CD14-positive monocyte (primary cell): ENCODE measurements at regions not wholly inside any gene's neighbourhood (a gene's known extent, or its start where the extent isn't known, plus 50 kb on each side); places are given as distances from the start of the nearest gene placed in this dataset.

Source experiments
- DNase-seq, 3 donors: peaks; one replicate each; pipeline ENCODE4 v3.0.0-alpha.2; 2011 to 2022
- H2AFZ ChIP-seq: 2 replicates; pipeline ENCODE4 v1.6.0; 2012; ENCODE audit warnings: mild to moderate bottlenecking, low read depth, low read length, inconsistent platforms; ENCODE audit not compliant: insufficient read depth, poor library complexity, severe bottlenecking
- H3K27ac ChIP-seq, 2 donors: 1 replicate in 1 of 2; 2 replicates in 1 of 2; pipeline ENCODE4 v1.5.1; 2012 to 2013; ENCODE audit warnings: low read length in 2 of 2, control low read depth in 1 of 2, inconsistent platforms in 1 of 2, low read depth in 1 of 2, mild to moderate bottlenecking in 1 of 2
- H3K27me3 ChIP-seq, 2 donors: one replicate each; pipeline versions ENCODE4 v1.6.0 to v1.6.1; 2011 to 2013; ENCODE audit warnings: low read length in 2 of 2; ENCODE audit not compliant: control insufficient read depth in 2 of 2, insufficient read depth in 2 of 2
- H3K36me3 ChIP-seq, 2 donors: replicated peaks in 1 of 2; 1 replicate in 1 of 2; 2 replicates in 1 of 2; pipeline versions ENCODE4 v1.5.1 to v1.6.1; 2012 to 2013; ENCODE audit warnings: low read length in 2 of 2, control low read depth in 1 of 2, inconsistent platforms in 1 of 2, mild to moderate bottlenecking in 1 of 2; ENCODE audit not compliant: insufficient read depth in 2 of 2, control insufficient read depth in 1 of 2
- H3K4me1 ChIP-seq, 2 donors: 1 replicate in 1 of 2; 2 replicates in 1 of 2; pipeline versions ENCODE4 v1.5.1 to v1.6.1; 2012 to 2013; ENCODE audit warnings: low read length in 2 of 2, control low read depth in 1 of 2, inconsistent platforms in 1 of 2, mild to moderate bottlenecking in 1 of 2, moderate library complexity in 1 of 2; ENCODE audit not compliant: insufficient read depth in 2 of 2, control insufficient read depth in 1 of 2
- H3K4me2 ChIP-seq: replicated peaks from 2 replicates; pipeline ENCODE3; 2012; ENCODE audit warnings: low read length, moderate library complexity, mild to moderate bottlenecking; ENCODE audit not compliant: poor library complexity, severe bottlenecking; ENCODE audit errors: extremely low read depth
- H3K4me3 ChIP-seq, 3 experiments: fragments of 200-600 bp in 1 of 3; sonication (generic) in 1 of 3; replicated peaks in 1 of 3; 1 replicate in 2 of 3; 2 replicates in 1 of 3; pipeline ENCODE4 v1.5.1; 2011 to 2013; ENCODE audit warnings: low read length in 3 of 3, mild to moderate bottlenecking in 3 of 3, control low read depth in 2 of 3, low read depth in 2 of 3, inconsistent platforms in 1 of 3, moderate library complexity in 1 of 3
- H3K79me2 ChIP-seq: 2 replicates; pipeline ENCODE4 v1.6.0; 2012; ENCODE audit warnings: mild to moderate bottlenecking, control low read depth, inconsistent platforms, low read length, moderate library complexity; ENCODE audit not compliant: insufficient read depth
- H3K9ac ChIP-seq: 2 replicates; pipeline ENCODE4 v1.6.0; 2017; ENCODE audit warnings: low read length, mild to moderate bottlenecking; ENCODE audit not compliant: insufficient read depth, poor library complexity, severe bottlenecking
- H3K9me3 ChIP-seq, 2 donors: replicated peaks in 1 of 2; 1 replicate in 1 of 2; 2 replicates in 1 of 2; pipeline versions ENCODE4 v1.5.1 to v1.6.1; 2012 to 2013; ENCODE audit warnings: low read length in 2 of 2, control low read depth in 1 of 2; ENCODE audit not compliant: control insufficient read depth in 1 of 2, insufficient read depth in 1 of 2
- H4K20me1 ChIP-seq: 2 replicates; pipeline ENCODE4 v1.6.0; 2012; ENCODE audit warnings: mild to moderate bottlenecking, low read length, control low read depth, moderate library complexity; ENCODE audit not compliant: insufficient read depth
- H3K27ac Mint-ChIP-seq, 7 donors: one replicate each; pipeline ENCODE4 v1.8.0; 2020; ENCODE audit warnings: mild to moderate bottlenecking in 7 of 7, mixed read lengths in 7 of 7, moderate library complexity in 6 of 7, inconsistent platforms in 2 of 7
- H3K27me3 Mint-ChIP-seq, 3 donors: one replicate each; pipeline ENCODE4 v1.8.0; 2021 to 2022; ENCODE audit warnings: low read depth in 3 of 3, mild to moderate bottlenecking in 3 of 3, mixed read lengths in 3 of 3, moderate library complexity in 3 of 3, inconsistent platforms in 1 of 3
- H3K36me3 Mint-ChIP-seq, 2 donors: one replicate each; pipeline ENCODE4 v1.8.0; 2020; ENCODE audit warnings: mixed read lengths in 2 of 2, inconsistent platforms in 1 of 2, mild to moderate bottlenecking in 1 of 2
- H3K4me1 Mint-ChIP-seq: one replicate; pipeline ENCODE4 v1.8.0; 2020; ENCODE audit warnings: mild to moderate bottlenecking, mixed read lengths
- H3K4me3 Mint-ChIP-seq, 2 donors: one replicate each; pipeline ENCODE4 v1.8.0; 2020; ENCODE audit warnings: mild to moderate bottlenecking in 2 of 2, mixed read lengths in 2 of 2, moderate library complexity in 1 of 2
- H3K9me3 Mint-ChIP-seq, 7 donors: one replicate each; pipeline ENCODE4 v1.8.0; 2020 to 2022; ENCODE audit warnings: mixed read lengths in 7 of 7, mild to moderate bottlenecking in 6 of 7, moderate library complexity in 6 of 7, inconsistent platforms in 2 of 7
- CTCF ChIP-seq: fragments of 200-600 bp; IDR thresholded peaks from one replicate; pipeline ENCODE4 v1.8.0; 2022; ENCODE audit warnings: antibody characterized with exemption, mild to moderate bottlenecking
- WGBS: methylation state at CpG from one replicate; pipeline ENCODE4 v1.1.5; 2013; ENCODE audit warnings: missing lambda C conversion rate; ENCODE audit not compliant: insufficient coverage; 5-methylcytosine and 5-hydroxymethylcytosine counted together
- intact Hi-C, 2 donors: fragments of 100-400 bp; cut with micrococcal nuclease; formaldehyde crosslinking; loops; one replicate each; pipeline versions ENCODE4 v1.15.0 to v1.15.1; 2023

- no peaks in the 10 kb centered on the region for H3K36me3 Mint-ChIP-seq
- no peaks in the 10 kb centered on the region for H3K4me1 Mint-ChIP-seq
- H3K27me3 ChIP-seq: no peaks in the 10 kb centered on the region
- H3K9me3 Mint-ChIP-seq: peaks cover 0 to 4% (median 2%) of the 10 kb centered on the region in 7 donors
- no peak overlapping the region for H3K9ac ChIP-seq
- H2AFZ ChIP-seq: no peak overlapping the region
- no peak overlapping the region for H3K4me3 ChIP-seq
- no peak overlapping the region for H3K27ac ChIP-seq
- no peaks in the 10 kb centered on the region for H3K79me2 ChIP-seq
- H3K4me3 Mint-ChIP-seq: no peak overlapping the region
- H3K4me1 ChIP-seq: no peaks in the 10 kb centered on the region
- no peak for TF ChIP-seq CTCF
- H3K27me3 Mint-ChIP-seq: peaks cover 2 to 6% (median 4%) of the 10 kb centered on the region in 3 donors
- no peak for DNase-seq
- WGBS: 100% methylated on average over 1 of the region's 9 CpGs
- no peak overlapping the region for H3K27ac Mint-ChIP-seq
- intact Hi-C loops: no loop called here
- no peaks in the 10 kb centered on the region for H3K9me3 ChIP-seq
- H4K20me1 ChIP-seq: no peaks in the 10 kb centered on the region
- H3K36me3 ChIP-seq: no peaks in the 10 kb centered on the region
- H3K4me2 ChIP-seq: no peak overlapping the region
Measured at GRCh38 chr20:60313191-60313590, 355.0 kb downstream of the CDH26 start.

DNA sequence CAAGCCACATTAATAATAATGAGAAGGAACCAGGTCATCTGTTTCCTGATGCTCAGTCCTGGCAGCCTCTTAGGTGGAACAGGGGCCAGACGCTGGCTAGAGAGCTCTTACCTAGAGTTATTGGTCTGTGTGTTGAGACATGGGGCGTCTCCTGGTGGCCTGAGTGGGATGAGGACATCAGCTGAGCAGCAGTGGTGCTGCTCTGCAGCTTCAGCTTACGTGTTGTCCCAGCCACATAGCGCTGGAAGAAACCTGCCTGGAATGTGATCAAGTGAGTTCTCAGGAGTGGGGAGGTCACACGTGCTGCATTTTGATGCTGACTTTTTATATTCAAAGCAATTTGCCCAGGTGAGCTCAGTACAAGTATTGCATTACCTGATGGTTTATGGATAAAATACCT lies 355.4 kb downstream of the CDH26 start:
- WGBS: 100% methylated on average over 2 of the region's 5 CpGs
- Histone ChIP-seq H3K27ac (no peak overlapping the region), H3K4me3 (no peak overlapping the region), H4K20me1 (no peaks in the 10 kb centered on the region), H3K4me2 (no peak overlapping the region), H3K27me3 (no peaks in the 10 kb centered on the region), H3K4me1 (no peaks in the 10 kb centered on the region), H3K9me3 (no peaks in the 10 kb centered on the region), H3K9ac (no peak overlapping the region), H3K79me2 (no peaks in the 10 kb centered on the region), H3K36me3 (no peaks in the 10 kb centered on the region), H2AFZ (no peak overlapping the region)
- Mint-ChIP-seq H3K4me1 (no peaks in the 10 kb centered on the region), H3K4me3 (no peak overlapping the region), H3K9me3 (peaks cover 0 to 4% (median 2%) of the 10 kb centered on the region in 7 donors), H3K27me3 (peaks cover 2 to 6% (median 4%) of the 10 kb centered on the region in 3 donors), H3K36me3 (no peaks in the 10 kb centered on the region), H3K27ac (no peak overlapping the region)
- DNase-seq: no peak
- no peak for TF ChIP-seq CTCF
- intact Hi-C loops: no loop called here
